ENCODE measurements at regions not wholly inside any gene's neighbourhood (a gene's known extent, or its start where the extent isn't known, plus 50 kb on each side); places are given as distances from the start of the nearest gene placed in this dataset.

DNA sequence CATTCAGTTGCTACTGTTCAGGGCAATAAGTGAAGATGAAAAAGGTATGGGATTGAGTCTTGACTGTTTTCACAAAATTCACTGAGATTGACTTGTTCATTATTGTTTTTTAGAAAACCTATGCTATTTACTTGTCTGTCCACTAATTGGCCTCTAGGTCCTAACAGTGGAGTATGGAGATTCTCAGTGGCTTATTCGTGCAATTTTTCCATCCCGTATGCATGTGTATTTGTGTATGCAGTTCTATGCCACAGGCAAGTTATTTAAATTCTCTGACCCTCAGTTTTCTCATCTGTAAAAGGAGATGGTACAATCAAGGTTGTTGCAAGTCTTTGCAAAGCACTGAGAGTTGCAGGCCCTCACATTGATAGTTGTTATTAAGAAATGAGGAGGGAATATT, 151.0 kb downstream of the BBOX1 start:
- Histone ChIP-seq H3K27ac (ENCODE audit: extremely low read depth, low read depth, low read length) (no peak overlapping the region), H3K4me1 (ENCODE audit: control insufficient read depth, insufficient read depth, low read length) (peaks cover 11% of the 10 kb centered on the region), H3K36me3 (ENCODE audit: control insufficient read depth in 2 of 2, insufficient read depth in 1 of 2, low read length in 2 of 2) (peaks cover 0 to 5% of the 10 kb centered on the region in 2 experiments; a peak in 1 of 3 replicates), H3K9me3 (ENCODE audit: control insufficient read depth, insufficient read depth, low read depth, low read length) (no peaks in the 10 kb centered on the region), H3K4me3 (ENCODE audit: low read depth, low read length) (no peak overlapping the region)
- ChIA-PET POLR2A (no interaction called here), CTCF (interaction anchor here (0.6 to 1.9 kb wide), 5 partner anchors 8 to 302 kb away, joined by 3 to 12 read pairs (median 4); no protein-coding TSS in a partner anchor)
- TF ChIP-seq SCRT2 (tag by site-specific recombination; IDR thresholded peaks at IDR 0.05): no peak
- no peak for TF ChIP-seq ZNF501 (tag by site-specific recombination; IDR thresholded peaks at IDR 0.05)
- no peak for TF ChIP-seq BCL11A (tag by site-specific recombination; IDR thresholded peaks at IDR 0.05; ENCODE audit: low read depth)
- TF ChIP-seq ZBTB8A (tag by site-specific recombination; IDR thresholded peaks at IDR 0.05): no peak
- no peak for TF ChIP-seq ZNF558 (tag by site-specific recombination; IDR thresholded peaks at IDR 0.05)
- no peak for TF ChIP-seq ZNF133 (tag by site-specific recombination; IDR thresholded peaks at IDR 0.05)
- TF ChIP-seq ZNF354C (tag by site-specific recombination; IDR thresholded peaks at IDR 0.05; ENCODE audit: borderline replicate concordance, low read depth): no peak

- ChIA-PET CTCF (no interaction called here), POLR2A (no interaction called here)
- Histone ChIP-seq H3K4me3 (ENCODE audit: low read depth, low read length) (no peak overlapping the region), H3K9me3 (ENCODE audit: control insufficient read depth, insufficient read depth, low read depth, low read length) (no peaks in the 10 kb centered on the region), H3K4me1 (ENCODE audit: control insufficient read depth, insufficient read depth, low read length) (no peaks in the 10 kb centered on the region), H3K27ac (ENCODE audit: extremely low read depth, low read depth, low read length) (no peak overlapping the region), H3K36me3 (ENCODE audit: control insufficient read depth in 2 of 2, insufficient read depth in 1 of 2, low read length in 2 of 2) (peaks cover 0 to 4% of the 10 kb centered on the region in 2 experiments; a peak in 1 of 3 replicates)
- TF ChIP-seq ZSCAN18 (tag by site-specific recombination; IDR thresholded peaks at IDR 0.05) (no peak), PRDM6 (tag by site-specific recombination; IDR thresholded peaks at IDR 0.05) (no peak), ZNF544 (tag by site-specific recombination; IDR thresholded peaks at IDR 0.05) (no peak), ZBTB44 (tag by site-specific recombination; IDR thresholded peaks at IDR 0.05) (no peak), ZNF449 (tag by site-specific recombination; IDR thresholded peaks at IDR 0.05) (no peak), HOXD13 (CRISPR knock-in tag; IDR thresholded peaks at IDR 0.05; ENCODE audit: borderline replicate concordance) (no peak), ZNF664 (tag by site-specific recombination; IDR thresholded peaks at IDR 0.05) (no peak), ZNF23 (tag by site-specific recombination; IDR thresholded peaks at IDR 0.05; ENCODE audit: borderline replicate concordance) (no peak), SETDB1 (IDR thresholded peaks at IDR 0.05; ENCODE audit: insufficient read length, low read length) (no peak), ZNF10 (tag by site-specific recombination; IDR thresholded peaks at IDR 0.05) (no peak), REST (tag by site-specific recombination; IDR thresholded peaks at IDR 0.05) (no peak), ZNF658 (tag by site-specific recombination; IDR thresholded peaks at IDR 0.05) (no peak), YY1 (tag by site-specific recombination; IDR thresholded peaks at IDR 0.05) (no peak), MZF1 (tag by site-specific recombination; IDR thresholded peaks at IDR 0.05; ENCODE audit: borderline replicate concordance) (no peak), EGR2 (tag by site-specific recombination; IDR thresholded peaks at IDR 0.05; ENCODE audit: low read depth) (no peak), MYNN (tag by site-specific recombination; IDR thresholded peaks at IDR 0.05; ENCODE audit: borderline replicate concordance) (no peak), ZNF214 (tag by site-specific recombination; IDR thresholded peaks at IDR 0.05; ENCODE audit: borderline replicate concordance) (no peak), ZNF776 (tag by site-specific recombination; IDR thresholded peaks at IDR 0.05; ENCODE audit: borderline replicate concordance) (no peak)
Measured at GRCh38 chr11:27188696-27189095, 148.1 kb downstream of the BBOX1 start.
